Parathyroid adenoma (tissue), 2 donors: ENCODE measurements at regions not wholly inside any gene's neighbourhood (a gene's known extent, or its start where the extent isn't known, plus 50 kb on each side); places are given as distances from the start of the nearest gene placed in this dataset.
A peak's percentile ranks its signal among the peaks of the same experiment; 100 is the strongest.

Source experiments
- H2AFZ ChIP-seq: fragments of 300-600 bp; sonication (generic); one replicate; pipeline ENCODE4 v1.7.0; 2017; ENCODE audit warnings: antibody characterized with exemption, mild to moderate bottlenecking
- H3K27ac ChIP-seq: fragments of 300-600 bp; sonication (generic); one replicate; pipeline ENCODE4 v1.7.0; 2017
- H3K27me3 ChIP-seq: fragments of 300-600 bp; sonication (generic); one replicate; pipeline ENCODE4 v1.7.0; 2017; ENCODE audit warnings: low read length; ENCODE audit not compliant: control insufficient read depth, insufficient read depth
- H3K36me3 ChIP-seq: fragments of 300-600 bp; sonication (generic); one replicate; pipeline ENCODE4 v1.7.0; 2017; ENCODE audit warnings: low read length; ENCODE audit not compliant: control insufficient read depth, insufficient read depth
- H3K4me1 ChIP-seq: fragments of 300-600 bp; sonication (generic); one replicate; pipeline ENCODE4 v1.7.0; 2017; ENCODE audit warnings: control low read depth
- H3K4me2 ChIP-seq: fragments of 300-600 bp; sonication (generic); one replicate; pipeline ENCODE4 v1.7.0; 2017; ENCODE audit warnings: low read length
- H3K4me3 ChIP-seq: fragments of 300-600 bp; sonication (generic); one replicate; pipeline ENCODE4 v1.7.0; 2017; ENCODE audit warnings: low read depth, low read length
- H3K79me2 ChIP-seq: fragments of 300-600 bp; sonication (generic); one replicate; pipeline ENCODE4 v1.7.0; 2017; ENCODE audit warnings: control low read depth
- H3K9ac ChIP-seq: fragments of 300-600 bp; sonication (generic); one replicate; pipeline ENCODE4 v1.7.0; 2017; ENCODE audit warnings: mild to moderate bottlenecking
- H3K9me3 ChIP-seq: fragments of 300-600 bp; sonication (generic); one replicate; pipeline ENCODE4 v1.7.0; 2017; ENCODE audit warnings: low read length; ENCODE audit not compliant: control insufficient read depth
- TF ChIP-seq, protein P1 (sequence below): fragments of 300-600 bp; sonication (generic); IDR thresholded peaks from one replicate; pipeline ENCODE4 v1.7.0; 2017; ENCODE audit warnings: antibody characterized with exemption, mild to moderate bottlenecking
- donor health status: primary hyperparathyroidism.

DNA sequence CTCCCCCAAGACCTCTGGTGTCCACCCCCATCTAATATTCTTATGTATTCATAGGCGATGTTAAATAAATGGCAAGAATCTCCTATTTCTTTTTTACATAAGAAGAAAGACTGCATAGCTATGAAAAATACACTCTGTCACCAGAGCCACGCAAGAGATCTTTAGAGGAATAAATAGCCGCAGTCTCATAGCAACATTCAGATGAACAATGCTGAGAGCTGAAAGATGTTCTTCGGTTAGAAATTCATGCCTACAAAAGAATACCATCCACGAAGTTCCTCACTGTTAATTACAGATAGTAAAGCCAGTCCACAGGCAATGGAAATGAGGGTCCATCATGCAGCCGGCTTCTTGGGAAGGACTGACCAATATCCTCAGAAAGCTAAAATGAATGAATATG lies 76.0 kb upstream of the SOD1 start:
- no peak overlapping the region for H3K27ac ChIP-seq
- H3K4me3 ChIP-seq, result no peak overlapping the region
- no peaks in the 10 kb centered on the region for H3K79me2 ChIP-seq
- H3K4me1 ChIP-seq, result no peaks in the 10 kb centered on the region
- H3K27me3 ChIP-seq, result no peaks in the 10 kb centered on the region
- H3K36me3 ChIP-seq, result no peaks in the 10 kb centered on the region
- H3K4me2 ChIP-seq, result no peak overlapping the region
- no peak overlapping the region for H2AFZ ChIP-seq
- H3K9me3 ChIP-seq, result no peaks in the 10 kb centered on the region
- no peak overlapping the region for H3K9ac ChIP-seq
- TF ChIP-seq, protein P1, sequence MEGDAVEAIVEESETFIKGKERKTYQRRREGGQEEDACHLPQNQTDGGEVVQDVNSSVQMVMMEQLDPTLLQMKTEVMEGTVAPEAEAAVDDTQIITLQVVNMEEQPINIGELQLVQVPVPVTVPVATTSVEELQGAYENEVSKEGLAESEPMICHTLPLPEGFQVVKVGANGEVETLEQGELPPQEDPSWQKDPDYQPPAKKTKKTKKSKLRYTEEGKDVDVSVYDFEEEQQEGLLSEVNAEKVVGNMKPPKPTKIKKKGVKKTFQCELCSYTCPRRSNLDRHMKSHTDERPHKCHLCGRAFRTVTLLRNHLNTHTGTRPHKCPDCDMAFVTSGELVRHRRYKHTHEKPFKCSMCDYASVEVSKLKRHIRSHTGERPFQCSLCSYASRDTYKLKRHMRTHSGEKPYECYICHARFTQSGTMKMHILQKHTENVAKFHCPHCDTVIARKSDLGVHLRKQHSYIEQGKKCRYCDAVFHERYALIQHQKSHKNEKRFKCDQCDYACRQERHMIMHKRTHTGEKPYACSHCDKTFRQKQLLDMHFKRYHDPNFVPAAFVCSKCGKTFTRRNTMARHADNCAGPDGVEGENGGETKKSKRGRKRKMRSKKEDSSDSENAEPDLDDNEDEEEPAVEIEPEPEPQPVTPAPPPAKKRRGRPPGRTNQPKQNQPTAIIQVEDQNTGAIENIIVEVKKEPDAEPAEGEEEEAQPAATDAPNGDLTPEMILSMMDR, result no peak

DNA sequence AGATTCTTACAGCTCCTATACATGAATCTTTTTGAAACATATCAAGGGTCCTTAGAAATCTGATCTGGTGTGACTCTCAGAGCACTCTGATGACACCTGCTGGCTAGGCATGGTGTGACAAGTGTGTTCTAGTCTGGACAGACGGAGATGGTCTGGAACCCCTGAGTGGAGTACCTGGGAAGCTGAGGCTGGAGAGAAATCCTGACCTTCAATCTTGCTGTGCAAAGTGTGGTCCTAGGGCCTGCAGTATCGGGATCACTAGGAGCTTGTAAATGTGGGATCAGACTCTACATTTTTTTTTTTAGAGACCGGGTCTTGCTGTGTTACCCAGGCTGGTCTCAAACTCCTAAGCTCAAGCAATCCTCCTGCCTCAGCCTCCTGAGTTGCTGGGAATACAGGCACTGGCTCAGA lies 78.6 kb upstream of the SOD1 start:
- no peaks in the 10 kb centered on the region for H3K36me3 ChIP-seq
- H3K9ac ChIP-seq, result no peak overlapping the region
- H3K79me2 ChIP-seq, result no peaks in the 10 kb centered on the region
- no peak overlapping the region for H2AFZ ChIP-seq
- no peaks in the 10 kb centered on the region for H3K4me1 ChIP-seq
- no peaks in the 10 kb centered on the region for H3K27me3 ChIP-seq
- H3K4me3 ChIP-seq, result no peak overlapping the region
- TF ChIP-seq, protein P1, result peak; percentile 57
- H3K4me2 ChIP-seq, result no peak overlapping the region
- H3K27ac ChIP-seq, result no peak overlapping the region
- no peaks in the 10 kb centered on the region for H3K9me3 ChIP-seq

DNA sequence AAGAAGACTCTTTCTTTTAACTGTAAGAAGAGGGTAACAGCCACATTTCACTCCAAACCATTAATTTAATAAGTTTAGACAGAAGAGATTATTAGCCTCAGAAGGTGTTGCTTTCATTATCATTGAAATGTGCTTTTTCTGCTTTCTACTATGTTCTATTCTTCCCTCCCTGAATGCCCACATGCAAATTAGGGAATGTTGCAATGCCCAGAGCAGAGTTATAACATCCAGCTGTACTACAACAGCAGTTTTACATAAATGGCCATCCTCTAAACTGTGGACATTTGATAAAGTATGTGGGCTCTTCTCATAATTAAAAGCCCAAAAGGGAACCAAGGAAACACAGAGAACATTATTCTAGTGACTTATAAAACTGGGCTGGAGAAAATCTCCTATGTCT lies 82.2 kb upstream of the SOD1 start:
- no peak overlapping the region for H3K4me3 ChIP-seq
- no peaks in the 10 kb centered on the region for H3K27me3 ChIP-seq
- H3K4me2 ChIP-seq, result no peak overlapping the region
- H3K27ac ChIP-seq, result no peak overlapping the region
- no peaks in the 10 kb centered on the region for H3K4me1 ChIP-seq
- TF ChIP-seq, protein P1, result no peak
- no peak overlapping the region for H3K9ac ChIP-seq
- H3K36me3 ChIP-seq, result no peaks in the 10 kb centered on the region
- no peaks in the 10 kb centered on the region for H3K9me3 ChIP-seq
- no peak overlapping the region for H2AFZ ChIP-seq
- no peaks in the 10 kb centered on the region for H3K79me2 ChIP-seq

DNA sequence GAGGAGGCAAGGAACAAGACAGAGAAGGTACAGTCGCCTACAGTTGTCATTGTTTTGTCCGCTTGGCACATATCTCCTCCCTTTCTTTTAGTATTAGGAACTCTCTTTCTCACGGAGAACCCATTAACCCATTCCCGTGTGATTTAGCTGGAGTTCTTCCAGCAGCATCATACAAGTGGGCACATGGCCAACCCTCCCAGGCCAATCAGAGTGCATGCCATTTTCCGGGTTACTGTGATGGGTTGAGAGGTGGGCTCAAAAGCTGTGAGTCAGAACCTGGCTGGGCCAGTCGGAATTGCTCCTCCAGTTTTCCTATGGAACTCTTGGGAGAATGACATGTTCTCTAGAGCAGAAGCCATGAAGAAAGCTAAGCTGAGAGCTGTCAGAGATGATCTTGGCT lies 83.1 kb upstream of the SOD1 start:
- Histone ChIP-seq H2AFZ (no peak overlapping the region), H3K27me3 (no peaks in the 10 kb centered on the region), H3K4me3 (no peak overlapping the region), H3K79me2 (no peaks in the 10 kb centered on the region), H3K4me1 (no peaks in the 10 kb centered on the region), H3K27ac (no peak overlapping the region), H3K9me3 (no peaks in the 10 kb centered on the region), H3K9ac (no peak overlapping the region), H3K36me3 (no peaks in the 10 kb centered on the region), H3K4me2 (no peak overlapping the region)
- TF ChIP-seq, protein P1, result no peak

DNA sequence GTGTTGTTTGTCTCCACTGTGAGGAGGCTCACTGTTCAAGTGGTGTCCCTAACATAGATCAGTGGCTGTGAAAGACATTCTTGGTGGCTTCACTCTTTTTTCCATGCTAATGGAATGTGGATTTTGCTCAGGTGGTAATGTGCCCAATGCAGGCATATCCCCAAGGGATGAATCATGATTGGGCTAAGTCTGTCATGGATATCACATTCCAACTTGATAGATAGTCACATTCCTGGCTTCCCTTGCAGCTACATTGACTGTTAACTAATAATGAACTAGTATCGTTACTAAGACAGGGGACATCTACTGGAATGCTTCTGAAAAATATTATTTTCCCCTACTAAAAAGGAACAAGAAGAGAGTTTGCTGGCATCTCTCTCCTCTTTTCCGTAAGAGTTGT lies 86.3 kb upstream of the SOD1 start:
- no peaks in the 10 kb centered on the region for H3K27me3 ChIP-seq
- no peak overlapping the region for H3K27ac ChIP-seq
- H3K9ac ChIP-seq, result no peak overlapping the region
- no peak overlapping the region for H2AFZ ChIP-seq
- H3K9me3 ChIP-seq, result no peaks in the 10 kb centered on the region
- TF ChIP-seq, protein P1, result no peak
- no peaks in the 10 kb centered on the region for H3K36me3 ChIP-seq
- no peak overlapping the region for H3K4me3 ChIP-seq
- H3K79me2 ChIP-seq, result no peaks in the 10 kb centered on the region
- H3K4me2 ChIP-seq, result no peak overlapping the region
- no peaks in the 10 kb centered on the region for H3K4me1 ChIP-seq
